HG02763 (cell line): ENCODE measurements at regions not wholly inside any gene's neighbourhood (a gene's known extent, or its start where the extent isn't known, plus 50 kb on each side); places are given as distances from the start of the nearest gene placed in this dataset.

Experiments
- ATAC-seq: cut with Tn5 transposase; IDR thresholded peaks from one replicate; pipeline ENCODE4 v1.9.1; 2021; ENCODE audit warnings: mild to moderate bottlenecking, moderate library complexity; ENCODE audit not compliant: unreplicated experiment

DNA sequence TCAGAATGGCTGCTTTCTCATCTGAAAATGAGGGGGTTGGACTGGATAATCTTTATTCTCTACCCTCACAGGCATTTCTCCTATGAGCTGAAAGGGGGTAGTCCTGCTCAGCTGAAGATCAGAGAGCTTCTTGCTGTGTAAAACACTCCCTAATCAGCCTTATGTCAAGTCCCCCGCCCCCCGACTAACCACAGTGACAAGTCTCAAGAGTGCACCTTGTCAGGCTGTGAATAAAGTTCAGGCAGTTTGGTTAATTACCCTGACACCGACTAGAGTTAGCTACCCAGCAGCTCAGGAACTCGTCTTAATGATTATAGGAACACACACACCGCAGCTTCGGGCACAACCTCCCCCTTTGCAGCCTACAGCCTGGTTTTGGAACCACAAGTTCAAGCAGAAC lies 513.7 kb downstream of the RPS24 start:
- ATAC-seq: no peak

DNA sequence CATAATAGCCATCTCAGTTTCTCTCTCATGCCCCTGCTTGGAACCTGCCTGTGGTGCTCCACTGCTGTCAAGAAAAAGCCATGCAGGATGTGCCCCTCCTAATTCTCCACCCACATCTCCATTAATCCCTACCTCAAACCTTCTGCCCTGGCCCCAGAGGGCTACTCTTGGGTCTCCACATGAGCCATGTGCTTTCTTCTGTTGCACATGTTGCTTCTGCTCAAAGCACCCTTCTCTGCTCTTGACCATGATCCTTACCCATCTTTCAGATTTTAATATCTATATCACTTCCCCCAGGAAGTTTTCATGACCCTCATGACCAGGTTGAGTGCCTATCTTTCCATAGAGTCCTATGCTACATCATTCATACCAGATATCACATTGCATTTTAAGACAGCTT lies 514.2 kb downstream of the RPS24 start:
- ATAC-seq: no peak

DNA sequence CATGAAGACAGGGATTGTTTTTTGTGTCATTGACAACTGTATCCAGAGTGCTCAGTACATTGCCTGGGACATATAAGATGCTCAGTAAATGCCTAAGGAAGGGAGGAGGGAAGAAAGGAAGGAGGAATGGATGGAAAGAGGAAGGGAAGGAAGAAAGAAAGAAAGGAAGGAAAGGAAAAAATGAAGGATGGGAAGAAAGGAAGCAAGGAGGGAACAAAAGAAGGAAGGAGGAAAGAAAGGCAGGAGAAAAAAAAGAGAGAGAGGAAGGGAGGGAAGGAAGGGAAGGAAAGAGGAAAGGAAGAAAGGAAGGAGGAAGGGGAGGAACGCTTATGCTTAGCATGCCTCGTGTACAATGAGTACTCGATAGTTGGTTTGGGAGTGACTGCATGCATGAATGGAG lies 514.7 kb downstream of the RPS24 start:
- no peak for ATAC-seq

DNA sequence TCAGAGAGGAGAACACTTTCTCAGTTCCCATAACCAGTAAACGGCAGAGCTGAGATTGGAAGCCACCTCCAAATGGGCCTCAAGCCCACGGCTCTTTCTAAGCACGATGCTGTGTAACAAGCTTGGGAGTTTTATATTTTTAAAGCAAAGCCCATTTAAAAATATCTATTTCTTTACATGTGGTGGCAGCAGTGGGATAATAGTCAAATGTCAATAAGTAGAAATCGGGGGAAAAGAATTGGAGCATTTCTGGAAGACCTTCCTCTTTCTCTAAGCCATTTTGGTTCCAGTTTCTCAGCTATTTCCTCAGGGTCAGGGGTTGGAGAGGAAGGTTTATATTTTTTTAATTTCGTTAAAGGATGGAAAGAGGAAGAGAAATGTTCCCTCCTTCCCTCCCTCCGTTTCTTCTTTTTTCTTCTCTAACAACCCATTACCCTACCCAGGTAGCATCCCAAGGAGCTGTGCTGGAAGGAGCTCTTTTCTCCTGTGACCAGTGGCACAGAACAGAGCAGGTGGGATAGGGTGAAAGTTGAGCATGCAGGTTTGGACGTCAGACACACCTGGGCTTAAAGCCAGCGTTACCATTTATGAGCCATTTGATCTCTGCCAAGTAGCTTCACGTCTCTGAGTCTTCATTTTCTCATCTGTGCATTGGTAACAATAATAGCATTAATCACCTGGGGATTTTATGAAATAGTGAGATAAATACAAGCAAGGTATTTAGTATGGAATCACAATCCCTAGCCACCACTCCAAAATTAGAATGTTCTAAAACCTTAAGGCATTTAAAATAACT lies 515.7 kb downstream of the RPS24 start:
- ATAC-seq: no peak

DNA sequence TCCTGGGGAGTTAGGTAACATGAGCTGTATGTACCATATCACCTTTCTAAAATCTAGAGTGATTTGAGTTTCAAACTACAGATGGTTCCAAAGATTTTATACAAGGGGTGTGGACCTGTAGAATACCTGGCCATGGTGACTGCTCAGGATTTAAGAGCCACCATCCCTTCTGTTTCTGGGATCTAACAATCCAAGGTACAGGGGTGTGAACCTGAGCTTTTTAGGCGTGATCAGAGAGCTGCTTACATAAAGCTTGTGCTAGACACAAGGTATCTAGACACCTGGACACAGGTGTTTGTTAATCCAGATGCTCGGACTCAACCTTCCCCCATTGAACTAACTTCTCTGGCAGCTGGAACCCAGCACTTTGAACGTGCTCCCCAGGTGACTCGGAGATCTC lies 516.4 kb downstream of the RPS24 start:
- no peak for ATAC-seq

DNA sequence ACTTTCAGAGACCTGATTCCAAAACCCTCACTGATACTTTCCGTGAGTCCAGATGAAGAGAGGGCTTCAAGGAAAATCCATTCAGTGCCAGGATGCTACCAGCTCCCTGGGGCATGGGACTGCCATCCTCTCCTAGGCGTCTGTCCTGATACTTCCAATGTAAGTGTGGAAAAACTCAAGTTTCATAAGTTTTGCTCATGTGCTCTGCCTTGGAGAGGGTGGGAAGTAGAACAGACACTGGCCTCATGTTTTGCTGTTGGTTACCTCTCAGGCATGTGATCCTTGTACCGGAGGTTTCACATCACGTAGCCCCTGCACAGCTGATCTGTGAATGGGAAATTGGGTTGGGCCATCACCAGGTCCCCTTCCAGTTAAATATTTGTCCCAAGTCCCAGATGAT lies 517.1 kb downstream of the RPS24 start:
- no peak for ATAC-seq

DNA sequence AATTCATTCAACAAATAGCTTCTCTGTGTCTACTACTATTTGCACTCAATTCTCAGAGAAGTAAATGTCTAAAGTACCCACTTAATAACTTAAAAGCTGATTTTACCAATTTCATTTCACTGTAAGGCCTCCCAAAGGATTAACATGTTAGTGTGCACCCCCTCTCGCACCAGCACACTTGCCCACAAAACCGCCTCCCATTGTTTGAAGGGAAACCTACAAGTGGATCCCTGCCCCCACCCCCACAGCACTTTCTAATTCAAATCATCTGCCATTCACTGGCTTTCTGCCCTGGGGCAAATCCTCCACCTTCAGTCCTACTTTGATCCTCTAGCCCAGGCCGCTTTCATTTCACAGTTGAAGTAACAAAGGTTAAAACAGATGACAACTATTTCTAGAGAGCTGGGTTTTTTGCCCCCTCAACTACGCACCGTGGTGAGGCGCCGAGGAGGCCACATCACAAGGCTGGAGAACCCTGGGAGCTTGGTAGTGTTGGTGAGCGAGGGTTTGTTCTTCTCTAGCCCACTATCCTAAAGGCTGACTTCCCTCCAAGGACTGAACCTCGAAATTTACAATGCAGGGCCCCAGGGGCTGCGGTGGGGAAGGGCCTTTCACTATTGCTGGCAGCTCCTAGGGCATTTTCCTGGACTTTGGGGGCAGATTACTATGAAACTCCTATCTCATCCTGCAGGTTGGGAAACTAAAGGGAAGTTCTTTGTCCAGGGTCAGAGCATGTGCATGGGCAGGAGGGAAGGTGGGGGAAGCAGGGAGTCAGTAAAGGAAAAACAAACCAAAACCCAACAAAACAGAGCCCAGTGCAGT lies 517.4 kb upstream of the ZMIZ1 start:
- no peak for ATAC-seq

DNA sequence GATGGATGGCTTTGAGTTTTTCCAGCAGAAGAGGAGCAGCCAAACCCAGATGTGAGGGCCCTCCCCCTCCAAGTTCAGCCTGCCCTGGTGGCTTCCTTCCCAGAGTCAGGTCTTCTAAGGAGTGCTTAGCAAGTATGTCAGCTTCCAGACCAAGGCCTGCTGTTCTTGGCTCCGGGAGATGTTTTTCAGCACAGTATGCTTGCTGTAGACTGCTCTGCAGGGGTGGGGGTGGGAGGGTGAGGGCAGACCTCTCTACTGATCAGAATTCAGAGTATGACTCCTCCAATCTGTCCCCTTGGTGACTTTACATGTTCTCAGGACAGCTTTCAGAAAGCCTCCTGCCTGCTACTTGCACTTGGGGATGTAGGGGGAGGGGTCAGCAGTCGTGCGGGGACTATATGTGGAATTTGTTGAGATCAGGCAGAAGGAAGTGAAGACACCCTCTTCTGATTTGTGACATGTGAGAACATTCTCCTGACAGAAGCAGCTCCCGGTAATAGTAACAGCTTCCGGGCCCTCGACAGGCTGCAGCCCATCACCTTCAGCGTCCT lies 516.4 kb upstream of the ZMIZ1 start:
- ATAC-seq: no peak

DNA sequence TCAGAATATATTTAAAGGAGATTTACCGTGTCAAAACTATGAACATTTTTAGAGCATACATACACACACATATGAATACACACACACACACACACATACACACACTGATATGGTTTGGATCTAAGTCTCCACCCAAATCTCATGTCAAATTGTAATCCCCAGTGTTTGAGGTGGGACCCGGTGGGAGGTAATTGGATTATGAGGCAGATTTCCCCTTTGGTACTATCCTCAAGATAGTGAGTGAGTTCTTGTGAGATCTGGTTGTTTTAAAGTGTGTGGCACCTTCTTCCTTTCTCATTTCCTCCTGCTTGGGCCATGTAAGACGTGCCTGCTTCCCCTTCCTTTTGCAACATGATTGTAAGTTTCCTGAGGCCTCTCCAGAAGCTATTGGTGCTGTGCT lies 515.0 kb upstream of the ZMIZ1 start:
- no peak for ATAC-seq

DNA sequence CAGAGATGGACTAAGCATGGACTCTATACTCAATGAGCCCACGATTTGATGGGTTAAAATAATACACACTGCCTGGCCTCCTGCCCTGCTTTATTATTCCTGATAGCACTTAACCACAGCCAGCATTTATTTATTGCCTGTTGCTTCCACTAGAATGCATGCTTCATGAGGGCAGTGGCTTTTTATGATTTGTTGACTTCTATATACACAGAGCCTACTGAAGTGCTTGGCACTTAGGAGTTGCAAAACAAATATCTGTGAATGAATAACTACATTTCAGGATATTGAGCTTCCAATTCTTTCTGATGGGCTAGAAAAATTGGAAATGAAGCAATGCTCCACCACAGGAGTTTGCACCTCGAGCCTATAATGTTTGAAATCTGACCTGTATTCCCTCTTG lies 513.6 kb upstream of the ZMIZ1 start:
- no peak for ATAC-seq

DNA sequence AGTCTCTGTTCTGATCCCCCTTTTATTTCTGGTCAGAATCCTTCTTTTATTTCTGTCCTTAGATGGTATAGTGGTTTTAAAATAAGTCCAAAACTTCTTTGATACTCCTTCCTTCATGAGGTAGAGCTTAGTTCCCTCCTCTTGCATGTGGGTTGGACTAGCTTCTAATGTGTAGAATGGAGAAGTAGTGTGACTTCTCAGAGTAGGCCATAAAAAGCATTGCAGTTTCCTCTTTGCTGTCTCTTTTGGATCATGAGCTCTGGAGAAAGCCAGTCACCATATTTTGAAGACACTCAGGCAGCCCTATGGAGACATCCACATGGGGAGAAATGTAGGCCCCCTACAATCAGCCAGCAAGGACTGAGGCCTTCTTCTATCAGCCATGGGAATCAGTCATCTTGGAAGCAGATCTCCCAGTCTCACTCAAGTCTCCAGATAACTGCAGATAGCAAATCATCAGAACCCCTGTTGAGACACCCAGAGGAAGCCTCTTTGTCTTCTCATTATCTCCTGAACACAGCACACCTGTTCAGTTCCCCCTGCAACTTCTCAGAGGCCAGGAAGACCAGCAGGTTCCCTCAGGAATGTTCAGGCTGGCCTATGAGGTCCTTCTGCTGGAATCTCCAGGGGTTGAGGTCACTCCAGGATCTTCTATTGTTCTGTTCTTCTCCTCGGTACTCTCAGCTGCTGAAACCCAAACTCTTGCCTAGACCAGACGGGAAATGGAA lies 511.9 kb upstream of the ZMIZ1 start:
- no peak for ATAC-seq

DNA sequence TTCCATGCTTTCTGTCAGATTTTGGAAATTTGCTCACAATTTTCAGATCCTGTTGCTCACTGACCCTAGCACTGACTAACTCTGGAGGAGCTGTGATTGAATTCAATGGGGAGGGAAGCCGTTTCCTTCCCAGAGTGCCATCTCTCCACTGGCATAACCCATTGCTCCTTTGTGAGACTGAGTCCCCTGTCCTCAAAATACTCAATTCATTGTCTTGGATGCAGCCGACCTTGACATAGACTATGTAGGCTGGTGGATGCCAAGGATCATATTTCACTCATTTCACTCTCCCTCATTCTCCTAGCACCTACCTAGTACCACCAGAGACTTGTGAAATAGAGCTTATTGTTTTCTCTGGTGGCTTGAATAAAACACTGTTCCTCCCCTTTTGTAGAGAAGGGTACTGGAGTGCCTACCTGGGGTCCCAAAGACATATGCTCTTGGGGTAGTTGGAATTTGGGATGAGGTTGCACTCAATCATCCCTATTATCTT lies 511.3 kb upstream of the ZMIZ1 start:
- ATAC-seq: no peak

DNA sequence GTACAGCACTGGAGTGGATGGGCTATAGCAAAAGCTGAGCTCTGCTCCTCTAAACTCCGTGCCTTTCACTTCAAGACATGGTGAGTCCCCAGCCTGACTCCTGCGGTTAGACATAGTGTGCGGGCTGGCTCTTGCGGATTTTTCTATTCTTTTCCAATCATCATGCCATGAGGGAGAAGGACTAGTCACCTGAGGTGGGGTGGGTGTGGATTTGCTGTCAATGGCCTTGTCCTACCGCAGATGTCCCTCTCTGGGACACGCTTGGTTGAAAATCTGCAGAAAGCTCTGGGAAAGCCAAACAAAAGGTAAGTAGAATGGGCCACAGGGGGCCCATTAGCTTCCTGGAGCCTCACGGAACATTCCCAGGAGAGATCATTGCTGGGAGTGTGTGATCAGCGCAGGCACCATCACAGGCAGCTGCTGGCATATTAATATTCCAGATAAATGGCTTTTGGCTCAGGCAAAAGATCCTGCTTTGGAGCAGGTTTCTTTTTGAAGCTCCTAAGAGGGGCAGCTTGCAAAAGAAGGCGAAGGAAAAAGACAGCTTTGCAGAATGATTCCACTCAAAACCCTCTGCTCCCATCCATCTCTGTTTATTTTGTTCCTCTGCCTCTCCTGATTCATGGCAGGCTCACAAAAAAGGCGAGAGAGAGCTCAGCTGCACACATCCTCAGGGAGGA lies 509.0 kb upstream of the ZMIZ1 start:
- no peak for ATAC-seq

DNA sequence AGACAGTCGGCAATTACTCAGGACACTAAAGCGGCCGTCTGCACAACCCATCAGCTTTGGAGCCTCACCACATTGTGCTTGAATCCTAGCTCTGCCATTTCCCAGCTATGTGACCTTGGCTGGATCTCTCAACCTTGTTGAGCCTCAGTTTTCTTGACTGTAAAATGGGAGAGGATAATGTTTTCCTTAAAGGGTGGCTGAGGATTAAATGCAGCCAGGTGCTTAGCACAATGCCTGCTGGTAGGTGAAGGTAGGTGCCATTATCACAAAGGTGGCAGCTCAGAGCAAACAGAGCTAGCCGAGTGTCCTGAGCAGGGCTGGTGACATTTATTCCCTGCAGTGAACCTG lies 508.5 kb upstream of the ZMIZ1 start:
- no peak for ATAC-seq

DNA sequence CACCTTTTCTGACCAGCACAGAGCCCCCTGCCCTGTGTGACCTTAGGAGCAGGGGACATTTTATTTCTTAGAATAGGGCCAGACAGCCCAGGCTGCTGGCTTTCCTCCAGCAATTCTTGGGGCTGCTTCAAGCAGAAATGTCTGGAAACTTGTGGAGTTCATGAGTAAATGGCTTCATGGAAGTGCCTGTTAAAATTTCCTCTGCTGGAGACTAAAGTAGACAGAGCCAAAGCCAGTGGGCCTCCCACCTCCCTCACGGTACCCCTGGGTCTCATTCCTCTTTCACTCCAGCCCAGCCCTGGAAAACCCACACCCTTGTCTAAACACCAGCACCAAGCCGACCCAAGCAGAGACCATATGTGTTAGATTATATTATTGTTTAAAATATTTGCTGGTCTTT lies 505.5 kb upstream of the ZMIZ1 start:
- no peak for ATAC-seq

DNA sequence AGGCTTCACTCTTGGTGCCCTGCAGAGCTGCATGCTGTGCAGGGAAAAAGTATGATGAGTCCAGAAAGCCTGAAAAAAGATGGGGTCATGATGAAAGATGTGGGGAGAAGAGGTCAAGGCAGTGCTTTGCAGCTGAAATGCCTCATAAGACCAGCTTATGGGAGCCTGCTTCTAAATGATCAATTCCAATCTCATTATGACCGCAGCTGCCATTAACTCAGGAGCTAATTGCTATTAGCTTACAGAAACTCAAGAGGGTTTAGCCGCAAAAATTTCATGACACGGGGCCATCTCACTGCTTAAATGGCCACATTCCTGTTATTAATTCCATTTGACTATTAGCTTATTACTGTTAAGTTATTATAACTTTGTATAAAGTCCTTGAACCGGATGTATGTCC lies 502.9 kb upstream of the ZMIZ1 start:
- ATAC-seq: no peak

DNA sequence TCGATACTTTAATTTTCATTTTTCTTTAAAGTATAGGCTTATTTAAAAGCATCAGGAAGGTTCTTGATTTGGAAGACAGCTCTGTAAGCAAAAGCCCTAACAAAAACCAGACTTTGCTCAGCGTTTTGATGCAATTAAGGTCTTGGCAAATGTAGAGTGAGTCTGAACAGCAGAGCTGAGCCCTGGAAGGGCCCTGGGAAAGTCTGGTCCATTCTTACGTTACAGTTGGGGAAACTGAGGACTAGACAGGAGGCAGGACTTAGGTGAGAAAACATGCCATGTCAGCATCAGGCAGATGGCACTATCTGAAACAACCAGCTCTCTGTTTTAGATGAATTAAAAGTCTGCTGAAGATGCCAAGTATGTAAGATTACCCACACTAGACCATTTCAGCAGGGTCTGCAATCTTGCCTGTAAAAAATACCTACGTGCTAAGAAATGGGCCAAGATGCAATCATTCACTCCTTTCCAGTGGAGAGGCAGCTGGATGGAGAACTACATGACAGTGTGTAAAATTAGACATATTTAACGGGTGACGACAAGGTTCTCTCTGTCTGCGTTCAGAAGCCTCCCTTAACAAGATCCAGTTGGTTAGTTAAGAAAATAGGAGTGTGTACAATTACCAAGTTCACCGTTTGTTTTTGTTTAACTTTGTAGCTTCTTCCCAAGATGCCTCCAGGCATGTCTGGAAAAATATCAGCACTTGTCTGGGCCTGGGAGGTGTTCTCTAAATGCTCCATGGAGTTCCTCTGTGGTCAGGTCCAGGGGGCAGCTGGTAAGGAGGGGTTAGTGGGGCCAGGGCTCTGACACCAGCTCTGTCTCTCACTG lies 502.3 kb upstream of the ZMIZ1 start:
- no peak for ATAC-seq

DNA sequence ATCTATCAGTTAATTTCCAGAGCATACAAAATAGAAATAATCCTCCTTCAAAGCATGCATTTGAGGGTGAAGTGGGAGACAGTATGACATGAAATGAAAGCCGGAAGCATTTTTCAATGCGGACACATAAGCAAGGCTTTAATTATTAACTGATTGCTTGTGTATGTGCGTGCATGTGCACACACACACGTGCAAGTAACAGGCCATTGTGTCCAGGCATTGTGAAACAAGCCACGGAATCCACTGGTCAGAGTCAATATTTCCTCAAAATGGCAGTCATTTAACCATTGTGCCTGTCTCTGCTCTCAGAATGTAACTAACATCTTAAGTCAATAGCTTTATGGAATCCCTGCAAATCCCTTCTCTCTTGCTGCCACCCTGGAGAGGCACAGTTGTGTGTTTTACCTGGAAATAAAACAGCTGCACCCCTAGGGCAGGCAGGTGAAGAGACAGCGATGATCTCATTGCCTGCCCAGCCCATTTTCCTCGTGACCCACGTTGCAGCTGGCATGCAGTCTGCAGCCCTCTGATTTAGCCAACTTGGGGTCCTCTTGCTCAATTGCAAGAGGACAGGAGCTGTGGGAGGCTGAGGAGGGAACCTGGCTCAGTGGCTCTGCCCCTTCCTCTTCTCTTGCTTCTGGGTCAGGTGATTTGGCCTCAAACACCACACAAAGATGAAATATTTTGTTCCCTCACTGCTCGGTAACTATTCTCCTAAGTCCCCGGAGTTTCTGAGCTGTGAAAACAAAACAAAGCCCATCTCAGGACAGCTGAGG lies 500.9 kb upstream of the ZMIZ1 start:
- ATAC-seq: no peak

DNA sequence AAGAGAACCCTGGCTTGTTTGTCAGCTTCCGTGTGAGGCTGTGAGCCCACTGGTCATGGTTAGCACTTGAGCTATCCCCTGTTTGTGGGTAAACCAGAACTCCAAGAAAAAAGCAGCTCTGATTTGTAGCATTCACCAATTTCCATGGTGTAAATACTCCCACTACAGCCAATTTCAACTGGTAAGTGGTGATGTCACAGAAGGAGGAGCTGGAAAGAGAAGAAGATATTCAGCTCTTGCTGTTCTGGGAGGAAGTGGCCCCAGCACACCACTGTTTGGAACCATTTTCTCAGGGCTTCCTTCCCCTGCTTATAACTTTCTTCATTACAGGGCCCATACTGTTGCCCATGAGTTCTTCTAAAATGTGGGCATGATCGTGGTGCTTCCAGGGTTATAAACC lies 500.1 kb upstream of the ZMIZ1 start:
- no peak for ATAC-seq
